Osteocyte (in vitro differentiated cells): ENCODE measurements at regions not wholly inside any gene's neighbourhood (a gene's known extent, or its start where the extent isn't known, plus 50 kb on each side); places are given as distances from the start of the nearest gene placed in this dataset.

ENCODE experiments used
- DNase-seq: peaks from one replicate; pipeline ENCODE4 v3.0.0; 2021; ENCODE audit warnings: mixed read lengths; ENCODE audit not compliant: unreplicated experiment; ENCODE audit errors: extremely low spot score
- H3K27ac Mint-ChIP-seq: one replicate; pipeline ENCODE4 v1.8.0; 2021; ENCODE audit warnings: mild to moderate bottlenecking, mixed read lengths; ENCODE audit not compliant: unreplicated experiment
- H3K27me3 Mint-ChIP-seq: one replicate; pipeline ENCODE4 v1.8.0; 2021; ENCODE audit warnings: mixed read lengths; ENCODE audit not compliant: unreplicated experiment
- H3K36me3 Mint-ChIP-seq: one replicate; pipeline ENCODE4 v1.8.0; 2021; ENCODE audit warnings: mixed read lengths; ENCODE audit not compliant: unreplicated experiment
- H3K4me1 Mint-ChIP-seq: one replicate; pipeline ENCODE4 v1.8.0; 2021; ENCODE audit warnings: mixed read lengths; ENCODE audit not compliant: unreplicated experiment
- H3K4me3 Mint-ChIP-seq: one replicate; pipeline ENCODE4 v1.8.0; 2021; ENCODE audit warnings: mild to moderate bottlenecking, moderate library complexity, mixed read lengths; ENCODE audit not compliant: unreplicated experiment
- H3K9me3 Mint-ChIP-seq: one replicate; pipeline ENCODE4 v1.8.0; 2021; ENCODE audit warnings: mixed read lengths; ENCODE audit not compliant: unreplicated experiment
- CTCF ChIP-seq: fragments of 200-600 bp; sonication (generic); IDR thresholded peaks from 2 replicates; pipeline ENCODE4 v1.5.0; 2021; ENCODE audit warnings: antibody characterized with exemption, mild to moderate bottlenecking, moderate library complexity

DNA sequence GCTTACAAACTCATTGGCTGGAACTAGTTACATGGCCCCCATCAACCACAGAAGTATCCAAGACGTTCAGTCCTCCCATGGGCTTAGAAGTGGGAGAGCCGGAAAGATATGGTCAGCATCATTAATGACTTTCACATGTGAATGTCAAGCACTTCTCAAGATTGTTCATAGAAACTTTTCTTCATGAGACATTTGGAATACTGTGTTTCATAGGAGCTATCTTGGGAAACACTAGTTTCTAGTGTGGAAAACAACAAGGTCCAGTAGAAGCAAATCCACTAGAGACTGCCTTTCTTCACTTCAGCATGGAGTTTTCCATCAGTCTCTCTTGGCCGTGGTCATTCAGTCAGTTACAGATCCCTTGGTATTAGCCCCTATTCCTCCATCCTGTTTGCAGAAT lies 160.9 kb downstream of the C11orf91 start:
- Mint-ChIP-seq H3K9me3 (peaks cover 2% of the 10 kb centered on the region), H3K36me3 (peaks cover 1% of the 10 kb centered on the region), H3K27ac (no peak overlapping the region), H3K4me1 (no peaks in the 10 kb centered on the region), H3K4me3 (no peak overlapping the region), H3K27me3 (no peaks in the 10 kb centered on the region)
- DNase-seq = no peak
- no peak for TF ChIP-seq CTCF

DNA sequence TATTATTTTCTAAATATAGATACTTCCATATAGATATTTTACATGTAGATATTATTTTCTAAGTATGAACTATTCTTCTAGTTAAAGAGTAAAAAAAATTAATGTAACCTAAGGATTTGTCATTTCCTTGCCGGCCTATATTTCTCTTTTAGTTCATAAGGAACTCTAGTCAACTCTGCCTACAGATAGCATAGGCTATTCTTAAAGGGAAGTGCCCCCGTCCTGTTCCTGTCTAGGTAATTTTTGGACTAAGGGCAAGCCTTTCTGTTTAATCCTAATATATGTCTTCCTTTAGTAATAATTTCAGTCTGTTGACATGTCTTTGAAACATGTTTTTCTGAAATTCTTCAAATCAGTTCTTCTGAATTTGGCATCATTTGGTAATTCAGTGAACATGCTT lies 161.9 kb downstream of the C11orf91 start:
- Mint-ChIP-seq H3K4me3 (no peak overlapping the region), H3K27me3 (no peaks in the 10 kb centered on the region), H3K36me3 (peaks cover 1% of the 10 kb centered on the region), H3K27ac (no peak overlapping the region), H3K4me1 (no peaks in the 10 kb centered on the region), H3K9me3 (peaks cover 5% of the 10 kb centered on the region)
- TF ChIP-seq CTCF = no peak
- no peak for DNase-seq

DNA sequence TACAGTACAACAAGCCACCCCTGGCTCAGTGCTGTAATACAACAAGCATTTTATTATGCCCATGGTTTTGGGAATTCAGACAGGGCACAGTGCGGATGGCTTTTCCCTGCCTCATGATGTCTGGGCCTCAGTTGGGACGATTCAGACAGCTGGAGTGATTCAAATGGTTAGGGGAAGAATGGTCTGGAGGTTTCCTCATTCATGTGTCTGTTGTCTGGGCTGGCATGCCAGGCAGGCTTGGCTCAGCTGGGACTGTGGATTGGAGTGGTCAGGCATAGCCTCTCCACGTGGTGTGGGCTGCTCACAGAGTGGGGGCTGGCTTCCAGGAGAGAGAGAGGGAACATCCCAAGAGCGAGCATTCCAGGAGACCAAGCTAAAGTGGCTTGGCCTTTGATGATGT lies 164.4 kb downstream of the C11orf91 start:
- no peak for TF ChIP-seq CTCF
- H3K27ac Mint-ChIP-seq = no peak overlapping the region
- no peak for DNase-seq
- H3K4me1 Mint-ChIP-seq = no peaks in the 10 kb centered on the region
- peaks cover 5% of the 10 kb centered on the region for H3K9me3 Mint-ChIP-seq
- no peaks in the 10 kb centered on the region for H3K27me3 Mint-ChIP-seq
- no peak overlapping the region for H3K4me3 Mint-ChIP-seq
- no peaks in the 10 kb centered on the region for H3K36me3 Mint-ChIP-seq

DNA sequence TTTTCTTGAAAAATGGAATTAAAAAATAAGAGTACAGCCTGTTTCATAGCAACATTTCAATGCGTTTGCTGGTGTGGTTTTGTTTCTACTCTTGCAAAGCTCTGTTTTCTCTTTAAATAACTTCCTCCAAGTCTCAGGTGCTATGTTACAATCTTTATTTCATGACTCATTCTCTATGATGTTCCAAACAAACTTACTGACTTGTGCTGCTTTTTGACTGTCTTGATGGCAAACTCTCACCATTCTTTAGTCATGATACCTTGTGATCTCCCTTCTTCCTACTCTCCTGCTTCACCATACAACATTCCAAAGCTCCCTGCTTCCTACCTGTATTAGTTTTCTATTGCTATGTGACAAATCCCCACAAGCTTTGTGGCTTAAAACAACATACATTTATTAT lies 166.1 kb downstream of the C11orf91 start:
- H3K27ac Mint-ChIP-seq = no peak overlapping the region
- H3K27me3 Mint-ChIP-seq = no peaks in the 10 kb centered on the region
- H3K36me3 Mint-ChIP-seq = no peaks in the 10 kb centered on the region
- H3K9me3 Mint-ChIP-seq = peaks cover 5% of the 10 kb centered on the region
- TF ChIP-seq CTCF = no peak
- H3K4me1 Mint-ChIP-seq = peaks cover 7% of the 10 kb centered on the region
- H3K4me3 Mint-ChIP-seq = no peak overlapping the region
- DNase-seq = no peak

GRCh38 chr11:33533386-33534052 lies 167.1 kb downstream of the C11orf91 start:
- no peak for TF ChIP-seq CTCF
- DNase-seq = no peak
- H3K4me1 Mint-ChIP-seq = peaks cover 7% of the 10 kb centered on the region
- H3K36me3 Mint-ChIP-seq = no peaks in the 10 kb centered on the region
- no peaks in the 10 kb centered on the region for H3K27me3 Mint-ChIP-seq
- H3K9me3 Mint-ChIP-seq = peaks cover 5% of the 10 kb centered on the region
- no peak overlapping the region for H3K27ac Mint-ChIP-seq
- no peak overlapping the region for H3K4me3 Mint-ChIP-seq
